ENCODE measurements at regions not wholly inside any gene's neighbourhood (a gene's known extent, or its start where the extent isn't known, plus 50 kb on each side); places are given as distances from the start of the nearest gene placed in this dataset.

- no peak overlapping the region for H3K4me3 ChIP-seq (ENCODE audit: low read length)
- TF ChIP-seq, protein P1, sequence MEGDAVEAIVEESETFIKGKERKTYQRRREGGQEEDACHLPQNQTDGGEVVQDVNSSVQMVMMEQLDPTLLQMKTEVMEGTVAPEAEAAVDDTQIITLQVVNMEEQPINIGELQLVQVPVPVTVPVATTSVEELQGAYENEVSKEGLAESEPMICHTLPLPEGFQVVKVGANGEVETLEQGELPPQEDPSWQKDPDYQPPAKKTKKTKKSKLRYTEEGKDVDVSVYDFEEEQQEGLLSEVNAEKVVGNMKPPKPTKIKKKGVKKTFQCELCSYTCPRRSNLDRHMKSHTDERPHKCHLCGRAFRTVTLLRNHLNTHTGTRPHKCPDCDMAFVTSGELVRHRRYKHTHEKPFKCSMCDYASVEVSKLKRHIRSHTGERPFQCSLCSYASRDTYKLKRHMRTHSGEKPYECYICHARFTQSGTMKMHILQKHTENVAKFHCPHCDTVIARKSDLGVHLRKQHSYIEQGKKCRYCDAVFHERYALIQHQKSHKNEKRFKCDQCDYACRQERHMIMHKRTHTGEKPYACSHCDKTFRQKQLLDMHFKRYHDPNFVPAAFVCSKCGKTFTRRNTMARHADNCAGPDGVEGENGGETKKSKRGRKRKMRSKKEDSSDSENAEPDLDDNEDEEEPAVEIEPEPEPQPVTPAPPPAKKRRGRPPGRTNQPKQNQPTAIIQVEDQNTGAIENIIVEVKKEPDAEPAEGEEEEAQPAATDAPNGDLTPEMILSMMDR (conservative IDR thresholded peaks at IDR 0.05; ENCODE audit: low read depth, low read length), result no peak
- DNase-seq (ENCODE audit: low read depth), result no peak
These were observed 185.1 kb upstream of the HDDC2 start for GRCh38 chr6:125486881-125487280.

DNA sequence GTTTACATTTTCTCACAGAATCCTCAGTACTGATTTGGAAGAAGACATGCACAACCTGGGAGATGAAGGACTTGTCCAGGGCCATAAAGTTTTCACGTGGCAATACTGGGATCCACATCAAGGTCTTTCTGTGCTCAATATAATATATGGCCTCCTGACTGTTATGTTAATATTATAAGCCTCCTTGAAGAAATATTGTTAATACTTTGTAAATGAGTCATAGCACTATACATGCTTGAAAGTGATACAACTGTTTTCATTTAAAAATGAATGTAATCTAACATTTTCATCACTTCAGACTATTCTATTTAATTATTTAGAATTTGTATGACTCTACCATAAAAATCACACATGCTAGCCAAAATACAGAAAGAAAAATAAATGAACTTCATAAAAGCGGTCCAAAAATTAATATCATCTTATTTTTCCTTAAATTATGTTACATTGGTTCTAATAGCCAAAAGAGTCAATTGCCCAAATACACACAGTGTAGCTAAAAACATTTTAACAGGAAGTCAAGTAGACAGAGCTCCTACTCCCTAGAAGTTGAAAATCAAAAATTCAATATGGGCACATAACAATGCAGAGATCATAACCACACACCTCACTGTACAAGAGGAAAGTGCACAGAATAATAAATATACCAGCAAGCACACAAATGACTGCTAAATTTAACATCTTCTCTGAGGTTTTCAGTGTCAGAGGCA, 188.0 kb upstream of the HDDC2 start:
- TF ChIP-seq, protein P1 (conservative IDR thresholded peaks at IDR 0.05; ENCODE audit: low read depth, low read length), result no peak
- no peak overlapping the region for H3K4me3 ChIP-seq (ENCODE audit: low read length)
- no peak for DNase-seq (ENCODE audit: low read depth)

DNA sequence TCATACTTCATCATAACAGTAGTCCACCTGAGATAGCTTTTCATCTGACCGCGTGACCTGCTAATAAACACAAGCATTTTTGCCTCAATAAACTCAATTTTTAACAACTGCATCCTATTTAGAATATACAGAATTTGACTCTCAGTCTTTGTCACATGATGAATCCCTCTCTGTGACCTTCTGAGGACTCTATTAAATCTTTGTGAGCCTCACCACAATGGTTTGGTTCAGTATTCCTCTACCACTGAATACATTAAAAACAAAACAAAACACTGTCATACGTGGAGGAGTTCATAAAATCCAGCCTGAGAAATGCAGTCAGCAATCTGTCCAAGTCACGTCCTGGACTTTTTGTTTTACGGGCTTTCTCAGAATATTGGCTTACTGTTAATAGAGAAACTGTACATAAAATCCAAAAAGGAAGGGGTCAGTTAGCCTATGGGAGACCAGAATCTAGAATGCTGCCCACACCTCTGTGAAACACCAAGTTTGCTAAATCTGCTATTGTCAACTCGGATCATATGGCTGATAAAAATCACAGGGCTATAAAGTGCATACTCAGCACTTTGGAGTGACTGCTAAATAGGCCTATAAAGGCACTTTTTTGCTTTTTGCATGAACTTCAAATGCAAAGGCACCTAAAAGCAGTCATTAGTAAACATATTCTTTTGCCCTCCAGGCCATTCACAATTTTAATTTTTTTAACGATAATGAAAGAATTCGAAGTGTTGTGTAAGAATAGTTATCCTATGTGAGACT, 190.3 kb upstream of the HDDC2 start:
- H3K4me3 ChIP-seq (ENCODE audit: low read length), result no peak overlapping the region
- TF ChIP-seq, protein P1 (conservative IDR thresholded peaks at IDR 0.05; ENCODE audit: low read depth, low read length), result no peak
- DNase-seq (ENCODE audit: low read depth), result no peak

- no peak for DNase-seq (ENCODE audit: low read depth)
- no peak overlapping the region for H3K4me3 ChIP-seq (ENCODE audit: low read length)
- TF ChIP-seq, protein P1 (conservative IDR thresholded peaks at IDR 0.05; ENCODE audit: low read depth, low read length), result no peak
These were observed 196.8 kb upstream of the HDDC2 start for GRCh38 chr6:125498606-125499005.

GRCh38 chr6:125499535-125499934, 197.8 kb upstream of the HDDC2 start:
- TF ChIP-seq, protein P1 (conservative IDR thresholded peaks at IDR 0.05; ENCODE audit: low read depth, low read length), result no peak
- no peak for DNase-seq (ENCODE audit: low read depth)
- H3K4me3 ChIP-seq (ENCODE audit: low read length), result no peak overlapping the region

- DNase-seq (ENCODE audit: low read depth), result no peak
- TF ChIP-seq, protein P1 (conservative IDR thresholded peaks at IDR 0.05; ENCODE audit: low read depth, low read length), result no peak
These were observed 201.4 kb upstream of the HDDC2 start for GRCh38 chr6:125503181-125503580.

More at GRCh38 chr6:125503181-125503580, 201.4 kb upstream of the HDDC2 start:
- H3K4me3 ChIP-seq (ENCODE audit: low read length), result no peak overlapping the region
